Neural cell (in vitro differentiated cells): ENCODE measurements at regions not wholly inside any gene's neighbourhood (a gene's known extent, or its start where the extent isn't known, plus 50 kb on each side); places are given as distances from the start of the nearest gene placed in this dataset.

Experiments used
- H2AFZ ChIP-seq: fragments of 200-600, 300-800 bp; sonication (generic), shearing (Covaris generic); 2 replicates; pipeline ENCODE4 v1.6.0; 2014; ENCODE audit warnings: low read depth, mild to moderate bottlenecking, antibody characterized with exemption, low read length, moderate library complexity
- H3F3A ChIP-seq: fragments of 200-600 bp; shearing (Covaris generic); 2 replicates; pipeline ENCODE4 v1.6.1; 2016; ENCODE audit warnings: mild to moderate bottlenecking, moderate library complexity, mixed read lengths, antibody characterized with exemption, low read length; ENCODE audit not compliant: insufficient read depth, poor library complexity, severe bottlenecking
- H3K27ac ChIP-seq: fragments of 200-600, 300-800 bp; sonication (generic), shearing (Covaris generic); 2 replicates; pipeline ENCODE4 v1.5.1; 2014; ENCODE audit warnings: mild to moderate bottlenecking, low read length, moderate library complexity
- H3K27me3 ChIP-seq: fragments of 300-800, 200-600 bp; sonication (generic), shearing (Covaris generic); 2 replicates; pipeline ENCODE4 v1.6.0; 2014; ENCODE audit warnings: mild to moderate bottlenecking, low read depth, low read length, moderate library complexity; ENCODE audit not compliant: insufficient read depth
- H3K36me3 ChIP-seq: fragments of 300-800, 200-600 bp; sonication (generic), shearing (Covaris generic); 2 replicates; pipeline ENCODE4 v1.5.1; 2014; ENCODE audit warnings: mild to moderate bottlenecking, antibody characterized with exemption, low read length, moderate library complexity; ENCODE audit not compliant: insufficient read depth
- H3K4me2 ChIP-seq: fragments of 300-800, 200-600 bp; sonication (generic), shearing (Covaris generic); 2 replicates; pipeline ENCODE4 v1.6.0; 2014; ENCODE audit warnings: mild to moderate bottlenecking, low read length
- H3K4me3 ChIP-seq: fragments of 300-800, 200-600 bp; sonication (generic), shearing (Covaris generic); 2 replicates; pipeline ENCODE4 v1.5.1; 2014; ENCODE audit warnings: mild to moderate bottlenecking, low read length, moderate library complexity
- H3K79me2 ChIP-seq: fragments of 200-600 bp; shearing (Covaris generic); replicated peaks from 2 replicates; pipeline ENCODE4 v1.6.0; 2014; ENCODE audit warnings: mild to moderate bottlenecking, low read length, moderate library complexity; ENCODE audit not compliant: insufficient read depth
- H3K9ac ChIP-seq: fragments of 300-800, 200-600 bp; sonication (generic), shearing (Covaris generic); 2 replicates; pipeline ENCODE4 v1.6.1; 2016; ENCODE audit warnings: mild to moderate bottlenecking, low read length, mixed read lengths
- H3K9me2 ChIP-seq: fragments of 200-600 bp; shearing (Covaris generic); 2 replicates; pipeline ENCODE4 v1.6.1; 2016; ENCODE audit warnings: mild to moderate bottlenecking, low read length, mixed read lengths; ENCODE audit not compliant: insufficient read depth
- H3K9me3 ChIP-seq: fragments of 200-600, 300-800 bp; sonication (generic), shearing (Covaris generic); 2 replicates; pipeline ENCODE4 v1.6.1; 2016; ENCODE audit warnings: mild to moderate bottlenecking, mixed run types, low read length, moderate library complexity, mixed read lengths
- H4K20me1 ChIP-seq: fragments of 200-600 bp; shearing (Covaris generic); 2 replicates; pipeline ENCODE4 v1.6.1; 2016; ENCODE audit warnings: mild to moderate bottlenecking, mixed run types; ENCODE audit not compliant: insufficient read depth
- EP300 ChIP-seq: fragments of 450-650 bp; conservative IDR thresholded peaks from 2 replicates; pipeline ENCODE4 v1.6.1; 2014; ENCODE audit warnings: antibody characterized with exemption, mild to moderate bottlenecking, moderate library complexity; ENCODE audit not compliant: poor library complexity, severe bottlenecking
- EZH2 ChIP-seq: fragments of 200-600, 300-800 bp; shearing (Covaris generic), sonication (generic); IDR thresholded peaks from 2 replicates; pipeline ENCODE4 v1.6.1; 2014; ENCODE audit warnings: antibody characterized with exemption, low read length, borderline replicate concordance, mild to moderate bottlenecking; ENCODE audit not compliant: insufficient read depth, poor library complexity, severe bottlenecking
- MXI1 ChIP-seq: fragments of 450-650 bp; conservative IDR thresholded peaks from 2 replicates; pipeline ENCODE4 v1.6.1; 2014; ENCODE audit warnings: antibody characterized with exemption, mild to moderate bottlenecking; ENCODE audit not compliant: poor library complexity, severe bottlenecking
- POLR2AphosphoS5 ChIP-seq: IDR thresholded peaks from 2 replicates; pipeline ENCODE4 v1.6.1; 2012
- RAD21 ChIP-seq: fragments of 450-650 bp; conservative IDR thresholded peaks from 2 replicates; pipeline ENCODE4 v1.6.1; 2014; ENCODE audit warnings: antibody characterized with exemption, mild to moderate bottlenecking, moderate library complexity
- REST ChIP-seq: IDR thresholded peaks from 2 replicates; pipeline ENCODE4 v1.6.1; 2012; ENCODE audit warnings: borderline replicate concordance
- SMC3 ChIP-seq: fragments of 450-650 bp; conservative IDR thresholded peaks from 2 replicates; pipeline ENCODE4 v1.6.1; 2014; ENCODE audit warnings: antibody characterized with exemption, mild to moderate bottlenecking, moderate library complexity; ENCODE audit not compliant: poor library complexity
- TAF1 ChIP-seq: IDR thresholded peaks from 2 replicates; pipeline ENCODE4 v1.6.1; 2012; ENCODE audit warnings: low read depth
- TF ChIP-seq, protein P1 (sequence below): fragments of 450-650 bp; IDR thresholded peaks from 2 replicates; pipeline ENCODE4 v1.5.1; 2014; ENCODE audit warnings: antibody characterized with exemption, mild to moderate bottlenecking, moderate library complexity; ENCODE audit not compliant: poor library complexity, severe bottlenecking

GRCh38 chr6:105553171-105553570 lies 150.3 kb upstream of the PREP start:
- TF ChIP-seq, protein P1, sequence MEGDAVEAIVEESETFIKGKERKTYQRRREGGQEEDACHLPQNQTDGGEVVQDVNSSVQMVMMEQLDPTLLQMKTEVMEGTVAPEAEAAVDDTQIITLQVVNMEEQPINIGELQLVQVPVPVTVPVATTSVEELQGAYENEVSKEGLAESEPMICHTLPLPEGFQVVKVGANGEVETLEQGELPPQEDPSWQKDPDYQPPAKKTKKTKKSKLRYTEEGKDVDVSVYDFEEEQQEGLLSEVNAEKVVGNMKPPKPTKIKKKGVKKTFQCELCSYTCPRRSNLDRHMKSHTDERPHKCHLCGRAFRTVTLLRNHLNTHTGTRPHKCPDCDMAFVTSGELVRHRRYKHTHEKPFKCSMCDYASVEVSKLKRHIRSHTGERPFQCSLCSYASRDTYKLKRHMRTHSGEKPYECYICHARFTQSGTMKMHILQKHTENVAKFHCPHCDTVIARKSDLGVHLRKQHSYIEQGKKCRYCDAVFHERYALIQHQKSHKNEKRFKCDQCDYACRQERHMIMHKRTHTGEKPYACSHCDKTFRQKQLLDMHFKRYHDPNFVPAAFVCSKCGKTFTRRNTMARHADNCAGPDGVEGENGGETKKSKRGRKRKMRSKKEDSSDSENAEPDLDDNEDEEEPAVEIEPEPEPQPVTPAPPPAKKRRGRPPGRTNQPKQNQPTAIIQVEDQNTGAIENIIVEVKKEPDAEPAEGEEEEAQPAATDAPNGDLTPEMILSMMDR: no peak
- TF ChIP-seq RAD21: no peak
- no peak for TF ChIP-seq EZH2
- no peak for TF ChIP-seq EP300
- TF ChIP-seq TAF1: no peak
- TF ChIP-seq REST: no peak
- no peak for TF ChIP-seq SMC3
- TF ChIP-seq POLR2AphosphoS5: no peak
- TF ChIP-seq MXI1: no peak
- H3K9ac ChIP-seq: no peak overlapping the region
- H3K9me3 ChIP-seq: no peaks in the 10 kb centered on the region
- H3K4me3 ChIP-seq: no peak overlapping the region
- H4K20me1 ChIP-seq: no peaks in the 10 kb centered on the region
- H3K27ac ChIP-seq: no peak overlapping the region
- no peaks in the 10 kb centered on the region for H3F3A ChIP-seq
- no peaks in the 10 kb centered on the region for H3K9me2 ChIP-seq
- no peak overlapping the region for H2AFZ ChIP-seq
- H3K79me2 ChIP-seq: no peaks in the 10 kb centered on the region
- H3K27me3 ChIP-seq: no peaks in the 10 kb centered on the region
- H3K4me2 ChIP-seq: no peak overlapping the region
- H3K36me3 ChIP-seq: no peaks in the 10 kb centered on the region

GRCh38 chr6:105550955-105551620 lies 148.2 kb upstream of the PREP start:
- Histone ChIP-seq H4K20me1 (no peaks in the 10 kb centered on the region), H3K36me3 (no peaks in the 10 kb centered on the region), H3F3A (no peaks in the 10 kb centered on the region), H3K4me2 (no peak overlapping the region), H3K79me2 (no peaks in the 10 kb centered on the region), H3K9ac (no peak overlapping the region), H3K9me2 (no peaks in the 10 kb centered on the region), H3K9me3 (no peaks in the 10 kb centered on the region), H2AFZ (no peak overlapping the region), H3K27me3 (no peaks in the 10 kb centered on the region), H3K4me3 (no peak overlapping the region), H3K27ac (no peak overlapping the region)
- TF ChIP-seq, protein P1: no peak
- TF ChIP-seq EZH2 (no peak), TAF1 (no peak), POLR2AphosphoS5 (no peak), MXI1 (no peak), RAD21 (no peak), SMC3 (no peak), REST (no peak), EP300 (no peak)
